Globus pallidus (tissue), 1 donor: ENCODE measurements at regions not wholly inside any gene's neighbourhood (a gene's known extent, or its start where the extent isn't known, plus 50 kb on each side); places are given as distances from the start of the nearest gene placed in this dataset.
A peak's percentile ranks its signal among the peaks of the same experiment; 100 is the strongest.

Experiments used
- DNase-seq: peaks from one replicate; pipeline ENCODE4 v3.0.0-alpha.2; 2015; ENCODE audit warnings: low spot score

- DNase-seq = no peak
Measured at GRCh38 chr5:96283589-96283988, 149.5 kb downstream of the PCSK1 start.

- DNase-seq = no peak
Measured at GRCh38 chr5:96282020-96282419, 151.0 kb downstream of the PCSK1 start.

DNA sequence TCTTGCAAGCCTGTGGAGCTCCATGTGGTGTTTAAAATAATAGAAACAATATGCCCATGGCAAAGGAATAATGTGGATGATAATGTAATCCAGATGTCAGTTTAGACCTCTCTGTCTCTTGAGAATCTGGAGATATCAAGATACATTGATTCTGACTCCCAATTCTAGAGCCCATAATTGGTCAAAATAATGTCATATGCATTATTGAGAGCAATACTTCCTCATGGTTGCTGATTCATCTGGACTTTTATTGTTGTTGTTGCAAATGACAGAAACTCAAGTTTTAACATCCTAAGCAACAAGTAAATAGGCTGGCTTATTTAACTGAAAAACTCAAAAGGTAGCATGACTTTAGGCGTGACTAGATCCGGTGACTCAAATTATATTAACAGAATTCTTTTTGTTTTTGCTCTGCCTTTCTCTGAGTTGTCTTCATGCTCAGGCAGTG, 152.1 kb downstream of the PCSK1 start:
- no peak for DNase-seq

- no peak for DNase-seq
Measured at GRCh38 chr5:96279801-96280542, 153.1 kb downstream of the PCSK1 start.

- DNase-seq = no peak
Measured at GRCh38 chr5:96278981-96279380, 154.1 kb downstream of the PCSK1 start.

DNA sequence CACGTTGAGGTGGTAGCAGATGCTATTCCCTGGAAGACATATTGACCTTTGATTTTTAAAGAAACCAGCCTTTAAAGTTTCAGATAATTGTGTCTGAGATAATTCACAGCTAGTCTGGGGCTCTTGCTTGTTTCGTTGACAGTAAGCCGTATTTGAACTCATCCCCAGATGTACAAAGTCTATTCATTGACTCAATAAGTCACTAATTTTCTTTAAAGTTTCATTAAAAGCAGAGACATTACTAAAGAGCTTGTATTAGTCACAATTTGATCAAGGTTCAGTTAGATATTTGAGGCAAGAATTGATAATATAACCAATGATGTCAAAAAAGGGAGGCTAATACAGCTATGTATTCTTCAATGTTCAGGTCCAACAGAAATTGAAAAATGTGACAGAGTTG, 158.0 kb downstream of the PCSK1 start:
- no peak for DNase-seq

DNA sequence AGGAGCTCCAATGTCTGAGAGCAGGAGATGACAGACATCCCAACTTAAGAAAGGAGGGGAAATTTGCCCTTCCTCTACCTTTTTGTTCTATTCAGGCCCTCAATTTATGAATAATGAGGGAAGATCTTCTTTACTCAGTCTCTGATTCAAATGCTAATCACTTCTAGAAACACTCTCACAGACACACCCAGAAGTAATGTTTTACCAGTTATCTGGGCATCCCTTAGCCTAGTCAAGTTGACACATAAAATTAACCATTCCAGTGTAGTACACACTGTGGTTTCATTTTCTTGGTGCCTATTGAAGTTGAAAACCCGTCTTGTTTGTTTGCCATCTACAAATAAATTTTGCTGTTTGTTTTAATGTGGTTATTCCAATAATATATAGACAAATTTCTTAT, 167.6 kb downstream of the PCSK1 start:
- no peak for DNase-seq

- DNase-seq = no peak
Measured at GRCh38 chr5:96264047-96264446, 169.0 kb downstream of the PCSK1 start.

DNA sequence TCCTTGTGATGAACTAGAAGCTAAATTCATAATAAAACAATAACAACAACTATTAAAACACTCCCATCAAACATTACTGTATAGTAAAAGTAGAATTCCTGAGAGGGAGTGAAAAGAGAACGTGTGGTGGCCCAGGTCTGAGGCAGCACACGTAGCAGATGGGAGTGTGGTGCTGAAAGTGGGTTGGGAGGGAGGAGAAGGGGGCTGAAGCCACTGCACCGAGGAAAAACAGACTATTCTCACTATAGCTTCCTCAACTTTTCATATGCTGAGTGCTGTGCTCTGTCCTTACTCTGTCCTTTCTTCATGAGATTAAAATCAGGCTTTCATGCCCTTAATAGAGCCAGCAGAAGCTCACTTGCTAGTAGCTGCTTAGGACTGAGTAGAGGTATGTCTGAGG, 170.9 kb downstream of the PCSK1 start:
- DNase-seq = no peak

GRCh38 chr5:96260009-96260408, 173.0 kb downstream of the PCSK1 start:
- no peak for DNase-seq

GRCh38 chr5:96259151-96259772, 173.8 kb downstream of the PCSK1 start:
- DNase-seq = peak; percentile 33

- no peak for DNase-seq
Measured at GRCh38 chr5:96258692-96259091, 174.4 kb downstream of the PCSK1 start.

DNA sequence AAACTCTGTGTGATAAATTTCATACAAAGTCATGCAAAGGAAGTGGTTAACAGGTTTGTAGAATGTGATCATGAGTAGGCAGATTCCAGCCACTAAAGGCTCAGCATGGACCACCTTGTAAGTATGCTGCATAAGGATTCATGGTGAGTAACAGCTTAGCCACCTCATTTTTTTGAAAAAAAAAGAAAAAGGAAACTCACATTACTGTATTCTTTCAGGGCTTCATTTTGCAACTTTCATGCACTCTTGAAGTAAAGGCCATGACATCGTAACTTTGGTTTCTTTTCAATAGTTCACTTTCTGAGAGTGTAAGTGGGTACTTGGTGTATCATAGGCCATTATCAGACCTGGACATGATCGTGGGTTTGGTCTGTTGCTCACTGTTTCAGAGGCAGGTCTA, 175.1 kb downstream of the PCSK1 start:
- no peak for DNase-seq

DNA sequence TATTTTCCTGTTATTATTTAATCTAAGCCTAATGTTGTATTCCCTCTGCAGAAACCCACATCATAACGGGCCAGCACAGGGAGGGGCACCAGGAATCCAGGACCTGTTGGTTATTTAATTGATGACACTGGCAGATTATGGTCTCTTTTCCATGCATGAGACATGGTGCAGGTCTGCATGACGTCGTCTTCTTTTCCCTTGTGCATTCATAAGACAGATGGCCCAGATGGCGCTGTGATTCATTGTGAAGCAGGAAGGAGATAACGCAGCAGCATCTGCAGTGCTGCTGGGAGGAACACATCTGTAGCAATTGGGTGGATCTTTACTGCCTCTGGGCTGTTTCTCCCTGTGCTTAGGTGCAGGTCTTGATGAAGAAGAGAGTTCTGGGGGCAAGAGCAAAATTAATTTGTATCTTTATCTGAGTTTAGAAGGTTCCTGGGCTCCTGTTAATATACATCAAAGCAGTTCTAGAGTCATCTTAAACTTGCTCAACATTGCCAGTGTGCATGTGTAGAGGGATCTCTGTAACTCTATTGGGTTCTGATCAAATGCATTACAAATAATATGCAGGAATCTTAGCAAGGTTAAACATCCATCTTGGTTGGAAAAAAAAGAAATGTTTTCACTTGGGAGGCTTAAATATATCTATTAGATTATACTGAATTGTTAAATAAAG, 176.1 kb downstream of the PCSK1 start:
- peak; percentile 43 for DNase-seq

GRCh38 chr5:96254980-96255691, 177.9 kb downstream of the PCSK1 start:
- no peak for DNase-seq

DNA sequence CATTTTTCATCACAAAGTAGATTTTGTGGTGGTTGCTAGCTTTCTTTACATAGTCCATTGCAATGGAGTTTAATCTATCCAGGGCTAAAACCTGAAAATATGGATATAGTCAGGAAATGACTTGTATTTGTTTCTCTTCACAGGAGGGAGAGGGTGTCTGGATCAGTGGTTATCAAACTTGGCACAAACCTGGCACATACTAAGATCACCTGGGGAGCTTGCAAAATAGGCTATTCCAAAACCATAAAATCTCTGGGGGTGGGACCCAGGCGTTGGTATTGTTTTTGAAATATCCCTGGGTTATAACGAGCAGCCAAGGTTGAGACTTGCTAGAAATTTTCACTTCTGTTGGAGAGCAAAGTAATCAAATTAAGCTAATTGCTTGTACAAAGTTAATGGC, 179.9 kb downstream of the PCSK1 start:
- no peak for DNase-seq

- no peak for DNase-seq
Measured at GRCh38 chr5:96252596-96252995, 180.5 kb downstream of the PCSK1 start.

DNA sequence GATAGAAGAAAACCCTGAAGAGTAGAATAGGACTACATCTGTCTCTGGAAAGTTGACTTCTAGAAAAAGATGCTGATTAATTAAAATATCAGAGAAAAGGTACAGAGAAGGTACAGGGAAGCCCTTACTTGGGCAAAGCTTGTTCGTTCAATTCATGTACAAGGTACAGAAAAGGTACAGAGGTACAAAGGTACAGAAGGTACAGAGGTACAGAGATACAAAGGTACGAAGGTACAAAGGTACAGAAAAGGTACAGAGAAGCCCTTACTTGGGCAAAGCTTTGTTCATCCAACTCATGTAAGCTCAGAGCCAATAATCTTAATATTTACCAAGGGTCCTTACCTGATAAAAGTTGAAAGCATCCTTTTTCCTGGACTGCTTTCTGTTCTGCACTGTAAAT, 182.3 kb downstream of the PCSK1 start:
- no peak for DNase-seq

GRCh38 chr5:96248131-96248530, 184.9 kb downstream of the PCSK1 start:
- no peak for DNase-seq

GRCh38 chr5:96247708-96248107, 185.3 kb downstream of the PCSK1 start:
- no peak for DNase-seq

- peak; percentile 20 for DNase-seq
Measured at GRCh38 chr5:96247097-96247701, 185.8 kb downstream of the PCSK1 start.
